ENCODE measurements at regions not wholly inside any gene's neighbourhood (a gene's known extent, or its start where the extent isn't known, plus 50 kb on each side); places are given as distances from the start of the nearest gene placed in this dataset.

DNA sequence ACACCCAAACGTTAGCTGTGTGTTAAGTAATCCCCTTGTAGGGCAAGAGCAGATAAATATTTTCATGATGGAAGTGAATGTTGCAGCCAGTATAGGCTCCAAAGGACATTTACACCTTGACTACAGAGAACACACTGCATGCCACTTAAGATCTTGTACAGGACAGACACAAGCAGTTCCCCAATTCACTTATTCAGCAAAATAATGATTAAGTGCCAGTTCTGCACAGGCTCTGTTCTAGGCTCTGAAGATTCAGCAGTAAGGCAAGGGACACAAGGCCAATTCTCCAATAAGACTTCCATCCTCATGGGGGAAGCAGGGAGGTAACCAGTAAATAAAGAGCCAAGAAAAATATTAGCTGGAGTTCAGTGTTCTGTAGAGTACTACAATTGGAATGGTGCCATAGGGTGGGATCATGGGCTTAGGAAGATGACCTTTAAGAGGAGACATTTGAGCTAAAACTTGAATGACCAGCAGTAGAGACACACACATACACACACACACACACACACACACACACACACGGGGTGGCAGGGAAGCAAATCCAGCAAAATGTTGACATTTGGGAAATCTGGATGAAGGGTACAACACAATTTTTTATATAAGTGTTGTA is 199.9 kb upstream of the JUN start:
- Histone ChIP-seq H3K36me3 (ENCODE audit: control insufficient read depth, insufficient read depth, low read length) (no peaks in the 10 kb centered on the region), H3K4me2 (ENCODE audit: low read length) (no peak overlapping the region), H3K4me1 (peaks cover 16% of the 10 kb centered on the region), H3K79me2 (no peaks in the 10 kb centered on the region), H3K27me3 (ENCODE audit: control insufficient read depth, insufficient read depth, low read length) (no peaks in the 10 kb centered on the region), H3K9ac (no peak overlapping the region), H2AFZ (no peak overlapping the region), H3K27ac (no peak overlapping the region), H3K4me3 (ENCODE audit: low read depth, low read length) (no peak overlapping the region), H3K9me3 (ENCODE audit: control insufficient read depth, low read length) (no peaks in the 10 kb centered on the region)
- TF ChIP-seq, protein P1, sequence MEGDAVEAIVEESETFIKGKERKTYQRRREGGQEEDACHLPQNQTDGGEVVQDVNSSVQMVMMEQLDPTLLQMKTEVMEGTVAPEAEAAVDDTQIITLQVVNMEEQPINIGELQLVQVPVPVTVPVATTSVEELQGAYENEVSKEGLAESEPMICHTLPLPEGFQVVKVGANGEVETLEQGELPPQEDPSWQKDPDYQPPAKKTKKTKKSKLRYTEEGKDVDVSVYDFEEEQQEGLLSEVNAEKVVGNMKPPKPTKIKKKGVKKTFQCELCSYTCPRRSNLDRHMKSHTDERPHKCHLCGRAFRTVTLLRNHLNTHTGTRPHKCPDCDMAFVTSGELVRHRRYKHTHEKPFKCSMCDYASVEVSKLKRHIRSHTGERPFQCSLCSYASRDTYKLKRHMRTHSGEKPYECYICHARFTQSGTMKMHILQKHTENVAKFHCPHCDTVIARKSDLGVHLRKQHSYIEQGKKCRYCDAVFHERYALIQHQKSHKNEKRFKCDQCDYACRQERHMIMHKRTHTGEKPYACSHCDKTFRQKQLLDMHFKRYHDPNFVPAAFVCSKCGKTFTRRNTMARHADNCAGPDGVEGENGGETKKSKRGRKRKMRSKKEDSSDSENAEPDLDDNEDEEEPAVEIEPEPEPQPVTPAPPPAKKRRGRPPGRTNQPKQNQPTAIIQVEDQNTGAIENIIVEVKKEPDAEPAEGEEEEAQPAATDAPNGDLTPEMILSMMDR (IDR thresholded peaks at IDR 0.05), result no peak

DNA sequence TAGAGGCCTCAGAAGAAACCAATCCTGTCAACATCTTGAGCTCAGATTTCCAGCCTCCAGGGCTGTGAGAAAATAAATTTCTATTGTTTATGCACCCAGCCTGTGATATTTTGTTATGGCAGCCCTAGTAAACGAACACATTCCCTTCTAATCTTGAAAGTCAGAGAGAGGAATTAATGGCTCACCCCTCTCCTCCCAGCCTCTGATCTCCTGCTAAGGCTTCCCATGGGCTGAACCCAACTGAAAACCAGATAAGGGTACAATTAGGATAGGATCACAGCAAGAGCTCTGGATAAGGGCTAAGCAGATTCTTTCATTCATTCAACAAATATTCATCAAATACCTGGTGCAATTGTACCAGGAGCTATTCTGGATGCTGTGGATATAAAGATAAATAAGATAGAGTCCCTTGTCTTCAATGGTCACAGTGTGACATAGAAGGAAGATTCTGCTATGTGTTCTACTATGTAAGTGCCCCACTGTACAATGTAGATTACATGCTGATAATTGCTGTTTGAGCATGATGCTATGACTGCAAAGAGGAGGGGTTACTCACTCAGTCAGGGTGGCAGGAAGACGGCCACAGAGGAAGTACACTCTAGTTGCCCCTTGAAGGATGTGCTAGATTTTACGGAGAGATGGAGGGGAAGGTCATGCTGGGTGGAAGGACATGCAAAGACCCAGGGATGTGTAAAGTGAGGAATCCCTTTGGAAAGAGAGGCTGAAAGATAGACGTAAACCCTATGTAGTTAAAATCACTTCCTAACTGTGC is 203.3 kb upstream of the JUN start:
- no peaks in the 10 kb centered on the region for H3K36me3 ChIP-seq (ENCODE audit: control insufficient read depth, insufficient read depth, low read length)
- no peak overlapping the region for H2AFZ ChIP-seq
- no peaks in the 10 kb centered on the region for H3K27me3 ChIP-seq (ENCODE audit: control insufficient read depth, insufficient read depth, low read length)
- H3K4me3 ChIP-seq (ENCODE audit: low read depth, low read length), result no peak overlapping the region
- no peaks in the 10 kb centered on the region for H3K79me2 ChIP-seq
- H3K9ac ChIP-seq, result no peak overlapping the region
- H3K27ac ChIP-seq, result no peak overlapping the region
- H3K9me3 ChIP-seq (ENCODE audit: control insufficient read depth, low read length), result no peaks in the 10 kb centered on the region
- TF ChIP-seq, protein P1 (IDR thresholded peaks at IDR 0.05), result no peak
- peaks cover 18% of the 10 kb centered on the region for H3K4me1 ChIP-seq
- H3K4me2 ChIP-seq (ENCODE audit: low read length), result no peak overlapping the region

DNA sequence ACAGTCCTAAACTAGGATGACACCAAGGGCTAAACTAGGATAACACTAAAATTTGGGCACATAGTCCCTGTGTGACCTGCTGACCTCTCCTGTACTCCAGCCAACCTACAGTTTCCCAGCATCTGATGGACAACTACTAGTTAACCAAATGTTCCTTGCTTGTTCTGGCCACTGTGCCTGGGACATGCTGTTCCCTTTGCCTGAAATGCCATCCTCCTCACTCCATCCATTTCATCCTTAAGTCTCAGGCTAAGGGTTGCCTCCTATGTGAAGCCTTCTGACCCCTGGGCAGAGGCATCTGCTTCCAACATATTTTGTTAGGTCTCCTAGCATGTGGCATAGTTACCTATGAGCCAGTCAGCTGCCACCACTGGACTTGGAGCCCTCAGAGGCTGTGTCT is 204.9 kb upstream of the JUN start:
- Histone ChIP-seq H3K27ac (no peak overlapping the region), H2AFZ (no peak overlapping the region), H3K9me3 (ENCODE audit: control insufficient read depth, low read length) (no peaks in the 10 kb centered on the region), H3K4me3 (ENCODE audit: low read depth, low read length) (no peak overlapping the region), H3K4me2 (ENCODE audit: low read length) (no peak overlapping the region), H3K36me3 (ENCODE audit: control insufficient read depth, insufficient read depth, low read length) (no peaks in the 10 kb centered on the region), H3K27me3 (ENCODE audit: control insufficient read depth, insufficient read depth, low read length) (no peaks in the 10 kb centered on the region), H3K9ac (no peak overlapping the region), H3K79me2 (no peaks in the 10 kb centered on the region), H3K4me1 (peaks cover 7% of the 10 kb centered on the region)
- TF ChIP-seq, protein P1 (IDR thresholded peaks at IDR 0.05), result no peak

DNA sequence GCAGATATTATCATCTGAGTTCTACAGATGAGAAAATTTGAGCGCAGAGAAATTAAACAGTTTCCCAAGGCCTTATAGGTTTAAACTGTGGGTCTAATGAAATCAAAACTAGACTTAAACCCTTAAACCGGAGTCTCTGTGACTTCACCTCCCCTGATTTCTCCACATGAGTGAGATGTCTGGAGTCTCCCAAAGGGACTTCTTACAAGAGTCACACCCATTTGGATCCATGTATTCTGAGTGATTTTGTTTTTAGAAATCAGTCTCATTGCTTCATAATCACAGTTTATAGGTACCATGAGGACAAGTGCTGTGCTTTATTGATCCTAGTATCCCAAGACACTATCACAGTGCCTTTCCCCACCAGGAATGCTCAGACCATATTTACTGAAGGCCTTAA is 206.0 kb upstream of the JUN start:
- Histone ChIP-seq H3K4me3 (ENCODE audit: low read depth, low read length) (no peak overlapping the region), H3K9ac (no peak overlapping the region), H3K27me3 (ENCODE audit: control insufficient read depth, insufficient read depth, low read length) (no peaks in the 10 kb centered on the region), H3K27ac (no peak overlapping the region), H3K4me2 (ENCODE audit: low read length) (no peak overlapping the region), H3K36me3 (ENCODE audit: control insufficient read depth, insufficient read depth, low read length) (no peaks in the 10 kb centered on the region), H2AFZ (no peak overlapping the region), H3K79me2 (no peaks in the 10 kb centered on the region), H3K9me3 (ENCODE audit: control insufficient read depth, low read length) (no peaks in the 10 kb centered on the region), H3K4me1 (peaks cover 10% of the 10 kb centered on the region)
- TF ChIP-seq, protein P1 (IDR thresholded peaks at IDR 0.05), result no peak
